HepG2 (cell line): ENCODE measurements at regions not wholly inside any gene's neighbourhood (a gene's known extent, or its start where the extent isn't known, plus 50 kb on each side); places are given as distances from the start of the nearest gene placed in this dataset.

Experiments used
- BHLHE40 ChIP-seq: IDR thresholded peaks from 2 replicates; pipeline ENCODE4 v1.6.1; 2011; ENCODE audit warnings: low read length, improper control_type of control experiment
- CAMTA2 ChIP-seq: sonication (generic); formaldehyde crosslinking; IDR thresholded peaks from 2 replicates; pipeline ENCODE4 v1.4.0; 2020; ENCODE audit warnings: mild to moderate bottlenecking, missing genetic modification reagents, borderline replicate concordance
- CBX5 ChIP-seq: sonication (generic); formaldehyde crosslinking; IDR thresholded peaks from 2 replicates; pipeline ENCODE4 v1.4.0; 2020; ENCODE audit warnings: missing genetic modification reagents, borderline replicate concordance
- FOXM1 ChIP-seq: sonication (generic); formaldehyde crosslinking; IDR thresholded peaks from 2 replicates; pipeline ENCODE4 v1.5.0; 2020; ENCODE audit warnings: missing genetic modification reagents
- POLR2A ChIP-seq, 2 experiments: IDR thresholded peaks; 2 replicates each; pipeline ENCODE4 v1.6.1; 2011; ENCODE audit warnings: low read depth in 2 of 2, low read length in 2 of 2, mild to moderate bottlenecking in 1 of 2, moderate library complexity in 1 of 2; ENCODE audit not compliant: insufficient read depth in 1 of 2
- SNRNP70 ChIP-seq: fragments of 200-400 bp; formaldehyde crosslinking; IDR thresholded peaks from 2 replicates; pipeline ENCODE4 v1.6.1; 2017; ENCODE audit warnings: mild to moderate bottlenecking, low read depth, low read length, moderate library complexity
- YEATS2 ChIP-seq: sonication (generic); formaldehyde crosslinking; IDR thresholded peaks from 2 replicates; pipeline ENCODE4 v1.4.0; 2020; ENCODE audit warnings: missing genetic modification reagents, borderline replicate concordance
- ZKSCAN8 ChIP-seq: IDR thresholded peaks from 2 replicates; pipeline ENCODE4 v1.6.1; 2016; ENCODE audit warnings: borderline replicate concordance, missing genetic modification reagents, missing compliant biosample characterization
- ZMYM4 ChIP-seq: sonication (generic); formaldehyde crosslinking; IDR thresholded peaks from 2 replicates; pipeline ENCODE4 v1.8.1; 2023; ENCODE audit warnings: mild to moderate bottlenecking, missing genetic modification reagents

DNA sequence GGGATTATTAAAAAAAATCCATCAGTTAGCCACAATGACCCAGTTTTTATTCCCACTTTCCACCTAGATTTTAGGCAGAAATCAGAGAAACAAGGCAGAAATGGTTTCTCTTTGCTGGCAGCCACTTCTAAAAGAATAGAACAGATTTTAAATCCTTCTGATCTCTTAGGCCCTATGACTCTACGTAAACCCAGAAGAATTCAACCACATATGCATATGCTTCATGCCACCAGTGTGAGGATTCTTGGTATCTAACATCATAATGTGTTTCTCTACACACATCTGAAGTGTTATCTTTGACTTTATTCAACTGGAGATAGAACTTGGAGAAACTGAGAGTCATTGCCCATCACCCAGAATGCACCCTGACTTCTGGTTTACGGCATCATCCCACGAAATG lies 128.7 kb upstream of the TANK start:
- TF ChIP-seq CBX5 (CRISPR knock-in tag) (no peak), POLR2A (IDR thresholded peaks at IDR 0.05; ENCODE audit: insufficient read depth in 1 of 2, low read depth in 2 of 2, low read length in 2 of 2) (no peak), ZKSCAN8 (CRISPR knock-in tag) (no peak), BHLHE40 (no peak), CAMTA2 (CRISPR knock-in tag) (no peak), YEATS2 (CRISPR knock-in tag) (no peak), ZMYM4 (CRISPR knock-in tag) (no peak), SNRNP70 (no peak), FOXM1 (no peak)
